ENCODE measurements at regions not wholly inside any gene's neighbourhood (a gene's known extent, or its start where the extent isn't known, plus 50 kb on each side); places are given as distances from the start of the nearest gene placed in this dataset.
"Not testable (repeated sequence)": the region's sequence is repeated elsewhere in the genome, so short reads cannot be mapped to it uniquely, and the experiment has no call there.

DNA sequence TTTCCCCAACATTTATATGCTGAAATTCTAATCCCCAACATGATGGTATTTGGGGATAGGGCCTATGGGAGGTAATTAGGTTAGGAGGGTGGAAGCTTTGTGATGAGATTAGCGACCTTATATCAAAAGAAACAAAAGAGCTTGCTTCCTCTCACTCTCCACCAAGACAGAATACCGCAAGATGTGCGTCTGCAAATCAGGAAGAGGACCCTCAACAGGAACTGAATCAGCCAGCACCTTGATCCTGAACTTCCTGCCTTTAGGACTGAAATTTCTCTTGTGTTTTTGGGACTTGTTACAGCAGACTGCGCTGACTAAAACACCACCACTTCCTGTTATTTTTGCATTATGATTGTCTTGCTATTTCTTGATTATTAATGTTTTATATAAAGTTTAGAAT, 1889.4 kb downstream of the C4orf33 start:
- no peaks in the 10 kb centered on the region for H3K4me1 ChIP-seq (ENCODE audit: control insufficient read depth, insufficient read depth, low read length, poor library complexity, severe bottlenecking)
- no peak overlapping the region for H3K4me3 ChIP-seq (ENCODE audit: low read depth, low read length)
- no peak overlapping the region for H3K27ac Mint-ChIP-seq
- no peaks in the 10 kb centered on the region for H3K27me3 Mint-ChIP-seq
- no peak overlapping the region for H3K27ac ChIP-seq (ENCODE audit: insufficient read depth, low read length, poor library complexity, severe bottlenecking)
- ATAC-seq (ENCODE audit: low read depth in 2 of 2) (no peak), DNase-seq (no peak)
- H3K36me3 ChIP-seq (ENCODE audit: control insufficient read depth, insufficient read depth, low read length), result no peaks in the 10 kb centered on the region
- peaks cover 0 to 10% (median 4%) of the 10 kb centered on the region in 7 donors for H3K9me3 Mint-ChIP-seq
- no peaks in the 10 kb centered on the region for H3K36me3 Mint-ChIP-seq
- no peaks in the 10 kb centered on the region for H3K4me1 Mint-ChIP-seq
- no peaks in the 10 kb centered on the region for H3K9me3 ChIP-seq (ENCODE audit: control insufficient read depth in 2 of 2, low read length in 2 of 2)
- H3K4me3 Mint-ChIP-seq, result no peak overlapping the region
- no peaks in the 10 kb centered on the region for H3K27me3 ChIP-seq (ENCODE audit: control insufficient read depth, insufficient read depth, low read length)

DNA sequence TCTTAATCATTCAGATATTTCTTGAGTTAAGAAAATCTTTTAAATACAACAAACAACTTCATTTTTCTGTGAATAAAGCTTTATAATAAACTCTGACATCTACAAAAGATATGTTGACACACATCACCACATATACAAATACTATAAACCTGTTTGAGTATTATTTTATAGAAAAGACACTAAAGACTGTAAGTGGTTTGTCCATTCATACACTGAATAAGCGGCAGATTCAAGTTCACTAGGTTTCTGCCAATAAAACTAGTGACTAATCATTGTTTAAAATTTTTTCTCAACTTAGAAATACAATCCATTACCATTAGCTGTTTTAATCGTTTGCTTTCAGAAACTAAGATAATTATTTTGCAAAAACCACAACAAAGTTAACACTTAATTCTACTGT, 1900.0 kb downstream of the C4orf33 start:
- Mint-ChIP-seq H3K27ac (no peak overlapping the region), H3K27me3 (no peaks in the 10 kb centered on the region), H3K4me3 (no peak overlapping the region), H3K9me3 (peaks cover 0 to 20% (median 5%) of the 10 kb centered on the region in 7 donors), H3K36me3 (no peaks in the 10 kb centered on the region), H3K4me1 (no peaks in the 10 kb centered on the region)
- no peaks in the 10 kb centered on the region for H3K27me3 ChIP-seq (ENCODE audit: control insufficient read depth, insufficient read depth, low read length)
- H3K27ac ChIP-seq (ENCODE audit: insufficient read depth, low read length, poor library complexity, severe bottlenecking), result no peak overlapping the region
- H3K36me3 ChIP-seq (ENCODE audit: control insufficient read depth, insufficient read depth, low read length), result no peaks in the 10 kb centered on the region
- H3K9me3 ChIP-seq (ENCODE audit: control insufficient read depth in 2 of 2, low read length in 2 of 2), result no peaks in the 10 kb centered on the region
- DNase-seq, result no peak
- no peak for ATAC-seq (ENCODE audit: low read depth in 2 of 2)
- H3K4me3 ChIP-seq (ENCODE audit: low read depth, low read length), result no peak overlapping the region
- H3K4me1 ChIP-seq (ENCODE audit: control insufficient read depth, insufficient read depth, low read length, poor library complexity, severe bottlenecking), result no peaks in the 10 kb centered on the region

DNA sequence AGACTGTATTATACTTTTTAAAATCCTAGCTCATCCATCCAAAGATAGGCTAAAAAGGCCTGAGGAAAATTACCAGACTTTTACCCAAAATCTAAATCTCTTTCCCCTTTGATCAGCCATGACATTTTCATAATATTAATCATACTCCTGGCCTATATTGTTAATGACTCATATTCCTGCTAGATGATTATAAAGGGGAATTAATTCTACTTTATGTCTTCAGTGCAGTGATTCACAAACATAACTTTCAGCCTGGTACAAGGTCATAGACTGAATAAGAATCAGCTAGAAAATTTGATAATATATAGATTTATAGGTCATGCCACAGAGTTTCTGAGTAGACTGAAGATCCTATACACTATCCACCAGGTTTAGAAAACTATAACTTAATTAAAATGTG, 1905.4 kb downstream of the C4orf33 start:
- Mint-ChIP-seq H3K36me3 (no peaks in the 10 kb centered on the region), H3K4me3 (no peak overlapping the region), H3K4me1 (no peaks in the 10 kb centered on the region), H3K9me3 (peaks cover 0 to 16% (median 5%) of the 10 kb centered on the region in 7 donors), H3K27ac (no peak overlapping the region), H3K27me3 (no peaks in the 10 kb centered on the region)
- no peak overlapping the region for H3K4me3 ChIP-seq (ENCODE audit: low read depth, low read length)
- H3K27me3 ChIP-seq (ENCODE audit: control insufficient read depth, insufficient read depth, low read length), result no peaks in the 10 kb centered on the region
- H3K27ac ChIP-seq (ENCODE audit: insufficient read depth, low read length, poor library complexity, severe bottlenecking), result no peak overlapping the region
- no peaks in the 10 kb centered on the region for H3K9me3 ChIP-seq (ENCODE audit: control insufficient read depth in 2 of 2, low read length in 2 of 2)
- ATAC-seq (ENCODE audit: low read depth in 2 of 2) (no peak), DNase-seq (no peak)
- H3K4me1 ChIP-seq (ENCODE audit: control insufficient read depth, insufficient read depth, low read length, poor library complexity, severe bottlenecking), result no peaks in the 10 kb centered on the region
- H3K36me3 ChIP-seq (ENCODE audit: control insufficient read depth, insufficient read depth, low read length), result no peaks in the 10 kb centered on the region

DNA sequence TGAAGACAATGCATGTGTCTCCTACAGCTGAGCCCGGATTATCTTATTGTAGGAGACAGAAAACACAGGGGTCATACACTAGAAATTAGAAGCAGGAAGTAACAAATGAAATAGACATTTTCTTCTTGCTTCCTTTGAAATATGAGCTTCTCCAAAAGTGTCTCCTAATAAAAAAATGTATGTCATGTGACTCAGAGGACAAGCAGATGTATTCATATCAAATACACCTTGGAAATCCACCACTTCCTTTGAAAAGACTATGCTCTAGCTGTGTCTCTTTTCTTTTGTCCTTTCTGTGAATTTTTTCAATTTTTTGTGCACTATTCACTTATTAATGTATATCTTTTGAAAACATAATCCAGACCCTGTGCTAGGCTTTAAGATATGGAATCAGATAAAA, 1906.2 kb downstream of the C4orf33 start:
- no peaks in the 10 kb centered on the region for H3K36me3 ChIP-seq (ENCODE audit: control insufficient read depth, insufficient read depth, low read length)
- Mint-ChIP-seq H3K9me3 (peaks cover 0 to 14% (median 5%) of the 10 kb centered on the region in 7 donors), H3K4me3 (no peak overlapping the region), H3K27ac (no peak overlapping the region), H3K36me3 (no peaks in the 10 kb centered on the region), H3K27me3 (no peaks in the 10 kb centered on the region), H3K4me1 (no peaks in the 10 kb centered on the region)
- H3K4me3 ChIP-seq (ENCODE audit: low read depth, low read length), result no peak overlapping the region
- DNase-seq, result no peak
- no peaks in the 10 kb centered on the region for H3K9me3 ChIP-seq (ENCODE audit: control insufficient read depth in 2 of 2, low read length in 2 of 2)
- no peak for ATAC-seq (ENCODE audit: low read depth in 2 of 2)
- no peaks in the 10 kb centered on the region for H3K4me1 ChIP-seq (ENCODE audit: control insufficient read depth, insufficient read depth, low read length, poor library complexity, severe bottlenecking)
- no peaks in the 10 kb centered on the region for H3K27me3 ChIP-seq (ENCODE audit: control insufficient read depth, insufficient read depth, low read length)
- H3K27ac ChIP-seq (ENCODE audit: insufficient read depth, low read length, poor library complexity, severe bottlenecking), result no peak overlapping the region

DNA sequence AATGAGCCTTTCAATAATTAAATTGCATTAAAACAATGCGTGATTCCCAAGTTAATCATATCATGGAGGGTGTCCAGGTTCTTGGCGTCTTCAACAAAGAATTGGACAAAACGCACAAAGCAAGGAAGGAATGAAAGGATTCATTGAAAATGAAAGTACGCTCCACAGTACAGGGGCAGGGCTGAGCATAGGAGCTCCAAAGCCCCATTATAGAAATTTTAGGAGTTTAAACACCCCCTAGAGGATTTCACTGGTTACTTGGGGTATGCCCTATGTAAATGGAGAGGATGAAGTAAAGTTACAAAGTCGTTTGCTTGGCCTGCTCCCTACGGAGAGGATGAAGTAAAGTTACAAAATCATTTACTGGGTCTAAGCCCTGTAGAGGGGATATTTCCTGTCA, 1910.4 kb downstream of the C4orf33 start:
- no peak overlapping the region for H3K4me3 Mint-ChIP-seq
- no peak for DNase-seq

DNA sequence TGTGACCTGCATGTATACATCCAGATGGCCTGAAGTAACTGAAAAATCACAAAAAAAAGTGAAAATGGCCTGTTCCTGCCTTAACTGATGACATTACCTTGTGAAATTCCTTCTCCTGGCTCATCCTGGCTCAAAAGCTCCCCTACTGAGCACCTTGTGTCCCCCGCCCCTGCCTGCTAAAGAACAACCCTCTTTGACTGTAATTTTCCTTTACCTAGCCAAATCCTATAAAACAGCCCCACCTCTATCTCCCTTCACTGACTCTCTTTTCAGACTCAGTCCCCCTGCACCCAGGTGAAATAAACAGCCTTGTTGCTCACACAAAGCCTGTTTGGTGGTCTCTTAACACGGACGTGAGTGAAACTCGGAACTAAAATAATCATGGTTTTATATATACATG, 1916.0 kb downstream of the C4orf33 start:
- H3K36me3 ChIP-seq (ENCODE audit: control insufficient read depth, insufficient read depth, low read length), result not testable (repeated sequence)

More for the DNA sequence above, 1910.4 kb downstream of the C4orf33 start:
- H3K4me3 ChIP-seq (ENCODE audit: low read depth, low read length), result no peak overlapping the region
- no peak for ATAC-seq (ENCODE audit: low read depth in 2 of 2)
- H3K36me3 ChIP-seq (ENCODE audit: control insufficient read depth, insufficient read depth, low read length), result no peaks in the 10 kb centered on the region
- Mint-ChIP-seq H3K4me1 (no peaks in the 10 kb centered on the region), H3K27ac (no peak overlapping the region), H3K9me3 (peaks cover 0 to 11% (median 1%) of the 10 kb centered on the region in 7 donors), H3K27me3 (no peaks in the 10 kb centered on the region), H3K36me3 (no peaks in the 10 kb centered on the region)
- H3K9me3 ChIP-seq (ENCODE audit: control insufficient read depth in 2 of 2, low read length in 2 of 2), result no peaks in the 10 kb centered on the region
- no peaks in the 10 kb centered on the region for H3K4me1 ChIP-seq (ENCODE audit: control insufficient read depth, insufficient read depth, low read length, poor library complexity, severe bottlenecking)
- H3K27ac ChIP-seq (ENCODE audit: insufficient read depth, low read length, poor library complexity, severe bottlenecking), result no peak overlapping the region
- H3K27me3 ChIP-seq (ENCODE audit: control insufficient read depth, insufficient read depth, low read length), result no peaks in the 10 kb centered on the region

DNA sequence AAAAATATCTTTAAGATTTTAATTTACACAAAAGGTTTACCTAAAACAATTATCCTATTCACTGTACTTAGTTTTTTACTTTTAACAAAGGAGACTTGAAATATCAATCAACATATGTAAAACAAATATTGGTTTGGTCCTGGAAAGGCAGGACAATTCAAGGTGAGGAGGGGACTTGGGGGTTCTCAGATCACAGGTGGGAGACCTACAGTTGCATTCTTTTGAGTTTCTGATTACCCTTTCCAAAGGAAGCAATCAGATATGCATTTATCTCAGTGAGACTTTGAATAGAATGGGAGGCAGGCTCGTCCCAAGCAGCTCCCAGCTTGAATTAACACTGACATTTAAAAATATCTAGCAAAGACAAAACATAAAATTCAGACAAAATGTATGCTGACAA, 1917.3 kb downstream of the C4orf33 start:
- Mint-ChIP-seq H3K27ac (no peak overlapping the region), H3K4me1 (no peaks in the 10 kb centered on the region), H3K36me3 (no peaks in the 10 kb centered on the region), H3K27me3 (no peaks in the 10 kb centered on the region), H3K9me3 (peaks cover 0 to 8% (median 1%) of the 10 kb centered on the region in 7 donors), H3K4me3 (peak overlapping the region in 1 of 4 donors; percentile 29)
- no peaks in the 10 kb centered on the region for H3K36me3 ChIP-seq (ENCODE audit: control insufficient read depth, insufficient read depth, low read length)
- no peak overlapping the region for H3K4me3 ChIP-seq (ENCODE audit: low read depth, low read length)
- no peak for ATAC-seq (ENCODE audit: low read depth in 2 of 2)
- H3K27me3 ChIP-seq (ENCODE audit: control insufficient read depth, insufficient read depth, low read length), result no peaks in the 10 kb centered on the region
- no peaks in the 10 kb centered on the region for H3K4me1 ChIP-seq (ENCODE audit: control insufficient read depth, insufficient read depth, low read length, poor library complexity, severe bottlenecking)
- H3K9me3 ChIP-seq (ENCODE audit: control insufficient read depth in 2 of 2, low read length in 2 of 2), result peaks cover 0 to 7% of the 10 kb centered on the region in 2 experiments
- no peak for DNase-seq
- no peak overlapping the region for H3K27ac ChIP-seq (ENCODE audit: insufficient read depth, low read length, poor library complexity, severe bottlenecking)

More for the DNA sequence above, 1916.0 kb downstream of the C4orf33 start:
- H3K36me3 Mint-ChIP-seq; H3K27me3 ChIP-seq (ENCODE audit: control insufficient read depth, insufficient read depth, low read length); H3K4me1 ChIP-seq (ENCODE audit: control insufficient read depth, insufficient read depth, low read length, poor library complexity, severe bottlenecking); H3K27ac ChIP-seq (ENCODE audit: insufficient read depth, low read length, poor library complexity, severe bottlenecking); ATAC-seq (ENCODE audit: low read depth in 2 of 2); H3K4me3 ChIP-seq (ENCODE audit: low read depth, low read length); H3K27me3 Mint-ChIP-seq; H3K4me3 Mint-ChIP-seq; H3K4me1 Mint-ChIP-seq; DNase-seq; H3K9me3 ChIP-seq (ENCODE audit: control insufficient read depth in 2 of 2, low read length in 2 of 2); H3K27ac Mint-ChIP-seq: not testable (repeated sequence)
- peaks cover 0 to 14% (median 1%) of the 10 kb centered on the region in 7 donors for H3K9me3 Mint-ChIP-seq

DNA sequence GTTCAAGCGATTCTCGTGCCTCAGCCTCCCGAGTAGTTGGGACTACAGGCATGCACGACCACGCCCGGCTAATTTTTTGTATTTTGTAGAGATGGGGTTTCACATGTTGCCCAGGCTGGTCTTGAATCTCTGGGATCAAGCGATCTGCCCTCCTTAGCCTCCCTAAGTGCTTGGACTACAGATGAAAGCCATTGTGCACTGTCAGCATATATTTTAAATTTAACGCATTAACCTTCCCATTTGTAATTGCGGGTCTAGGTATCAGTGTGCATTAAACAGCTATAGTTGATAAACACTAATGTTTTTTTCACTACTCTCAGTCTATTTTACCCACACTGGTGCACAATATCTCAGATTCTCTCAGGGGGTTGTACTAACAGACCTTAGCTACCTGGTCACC, 1930.8 kb downstream of the C4orf33 start:
- no peaks in the 10 kb centered on the region for H3K9me3 ChIP-seq (ENCODE audit: control insufficient read depth in 2 of 2, low read length in 2 of 2)
- no peak overlapping the region for H3K4me3 ChIP-seq (ENCODE audit: low read depth, low read length)
- no peaks in the 10 kb centered on the region for H3K36me3 ChIP-seq (ENCODE audit: control insufficient read depth, insufficient read depth, low read length)
- no peaks in the 10 kb centered on the region for H3K36me3 Mint-ChIP-seq
- H3K4me1 Mint-ChIP-seq, result no peaks in the 10 kb centered on the region
- H3K9me3 Mint-ChIP-seq, result peaks cover 2 to 17% (median 7%) of the 10 kb centered on the region in 7 donors
- H3K4me3 Mint-ChIP-seq, result no peak overlapping the region
- no peak for DNase-seq
- no peaks in the 10 kb centered on the region for H3K27me3 ChIP-seq (ENCODE audit: control insufficient read depth, insufficient read depth, low read length)
- H3K27ac Mint-ChIP-seq, result no peak overlapping the region
- no peaks in the 10 kb centered on the region for H3K27me3 Mint-ChIP-seq
- H3K4me1 ChIP-seq (ENCODE audit: control insufficient read depth, insufficient read depth, low read length, poor library complexity, severe bottlenecking), result no peaks in the 10 kb centered on the region
- ATAC-seq (ENCODE audit: low read depth in 2 of 2), result no peak
- no peak overlapping the region for H3K27ac ChIP-seq (ENCODE audit: insufficient read depth, low read length, poor library complexity, severe bottlenecking)

All from CD4-positive, CD25-positive, alpha-beta regulatory T cell (primary cell).